ENCODE measurements at regions not wholly inside any gene's neighbourhood (a gene's known extent, or its start where the extent isn't known, plus 50 kb on each side); places are given as distances from the start of the nearest gene placed in this dataset.

GRCh38 chr2:188220535-188220934 lies 71.1 kb upstream of the GULP1 start (continued):
- TF ChIP-seq CTCF (IDR thresholded peaks at IDR 0.05; ENCODE audit: control extremely low read depth in 1 of 3, insufficient read depth in 1 of 3, low read depth in 1 of 3, low read length in 3 of 3) = no peak

Measured in H1 (cell line).